ENCODE measurements at regions not wholly inside any gene's neighbourhood (a gene's known extent, or its start where the extent isn't known, plus 50 kb on each side); places are given as distances from the start of the nearest gene placed in this dataset.

DNA sequence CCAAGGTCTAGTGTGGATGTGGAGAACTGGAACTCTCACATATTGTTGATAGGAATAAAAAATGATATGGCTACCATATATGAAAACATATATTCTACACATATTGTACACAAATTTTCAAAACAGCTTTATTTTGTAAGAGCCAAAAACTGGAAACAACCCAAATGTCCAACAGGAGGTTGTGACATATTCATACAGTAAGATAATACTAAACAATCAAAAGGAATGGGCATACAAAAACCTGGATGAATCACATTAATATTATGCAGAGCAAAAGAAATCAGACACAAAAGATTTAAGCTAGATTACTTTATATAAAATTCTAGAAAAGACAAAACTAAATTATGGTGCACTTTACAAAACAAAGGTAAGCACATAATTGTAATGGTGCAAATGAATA is 223.9 kb downstream of the SIM1 start:
- Histone ChIP-seq H3K36me3 (no peaks in the 10 kb centered on the region), H3K4me3 (no peak overlapping the region), H3K9me3 (no peaks in the 10 kb centered on the region), H3K4me1 (no peaks in the 10 kb centered on the region), H3K27ac (no peak overlapping the region), H3K27me3 (no peaks in the 10 kb centered on the region)
- intact Hi-C loops (cut with DNase I), result no loop called here
- TF ChIP-seq POLR2A (IDR thresholded peaks at IDR 0.05), result no peak
- TF ChIP-seq POLR2AphosphoS5 (IDR thresholded peaks at IDR 0.05), result no peak
- TF ChIP-seq EP300 (IDR thresholded peaks at IDR 0.05), result no peak
- TF ChIP-seq, protein P1, sequence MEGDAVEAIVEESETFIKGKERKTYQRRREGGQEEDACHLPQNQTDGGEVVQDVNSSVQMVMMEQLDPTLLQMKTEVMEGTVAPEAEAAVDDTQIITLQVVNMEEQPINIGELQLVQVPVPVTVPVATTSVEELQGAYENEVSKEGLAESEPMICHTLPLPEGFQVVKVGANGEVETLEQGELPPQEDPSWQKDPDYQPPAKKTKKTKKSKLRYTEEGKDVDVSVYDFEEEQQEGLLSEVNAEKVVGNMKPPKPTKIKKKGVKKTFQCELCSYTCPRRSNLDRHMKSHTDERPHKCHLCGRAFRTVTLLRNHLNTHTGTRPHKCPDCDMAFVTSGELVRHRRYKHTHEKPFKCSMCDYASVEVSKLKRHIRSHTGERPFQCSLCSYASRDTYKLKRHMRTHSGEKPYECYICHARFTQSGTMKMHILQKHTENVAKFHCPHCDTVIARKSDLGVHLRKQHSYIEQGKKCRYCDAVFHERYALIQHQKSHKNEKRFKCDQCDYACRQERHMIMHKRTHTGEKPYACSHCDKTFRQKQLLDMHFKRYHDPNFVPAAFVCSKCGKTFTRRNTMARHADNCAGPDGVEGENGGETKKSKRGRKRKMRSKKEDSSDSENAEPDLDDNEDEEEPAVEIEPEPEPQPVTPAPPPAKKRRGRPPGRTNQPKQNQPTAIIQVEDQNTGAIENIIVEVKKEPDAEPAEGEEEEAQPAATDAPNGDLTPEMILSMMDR (IDR thresholded peaks at IDR 0.05), result no peak
- no peak for DNase-seq

DNA sequence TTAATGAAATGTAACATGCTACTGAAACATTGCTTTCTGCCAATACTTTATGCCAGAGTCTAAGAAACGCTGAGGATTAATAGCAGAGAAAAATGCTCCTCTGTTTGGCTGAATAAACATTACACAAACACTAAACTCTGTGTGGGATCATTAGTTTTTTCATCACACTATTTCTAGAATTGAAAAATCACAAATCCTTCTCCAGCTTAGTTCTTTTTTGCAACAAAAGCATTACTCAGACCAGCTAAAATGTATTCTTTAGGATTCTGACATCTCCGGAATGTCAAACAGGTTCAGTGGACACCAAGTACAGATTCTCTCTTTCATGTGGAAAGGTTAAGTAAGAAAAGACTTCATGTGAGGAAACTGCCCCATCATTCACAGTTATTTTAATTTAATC is 226.9 kb downstream of the SIM1 start:
- H3K27ac ChIP-seq, result no peak overlapping the region
- H3K4me1 ChIP-seq, result no peaks in the 10 kb centered on the region
- intact Hi-C loops (cut with DNase I), result no loop called here
- H3K4me3 ChIP-seq, result no peak overlapping the region
- DNase-seq, result no peak
- TF ChIP-seq, protein P1 (IDR thresholded peaks at IDR 0.05), result no peak
- TF ChIP-seq POLR2AphosphoS5 (IDR thresholded peaks at IDR 0.05) (no peak), EP300 (IDR thresholded peaks at IDR 0.05) (no peak)
- no peaks in the 10 kb centered on the region for H3K36me3 ChIP-seq
- 40 to 76% methylated on average over 2 of the region's 2 CpGs for WGBS, 2 donors
- H3K9me3 ChIP-seq, result no peaks in the 10 kb centered on the region
- H3K27me3 ChIP-seq, result no peaks in the 10 kb centered on the region

DNA sequence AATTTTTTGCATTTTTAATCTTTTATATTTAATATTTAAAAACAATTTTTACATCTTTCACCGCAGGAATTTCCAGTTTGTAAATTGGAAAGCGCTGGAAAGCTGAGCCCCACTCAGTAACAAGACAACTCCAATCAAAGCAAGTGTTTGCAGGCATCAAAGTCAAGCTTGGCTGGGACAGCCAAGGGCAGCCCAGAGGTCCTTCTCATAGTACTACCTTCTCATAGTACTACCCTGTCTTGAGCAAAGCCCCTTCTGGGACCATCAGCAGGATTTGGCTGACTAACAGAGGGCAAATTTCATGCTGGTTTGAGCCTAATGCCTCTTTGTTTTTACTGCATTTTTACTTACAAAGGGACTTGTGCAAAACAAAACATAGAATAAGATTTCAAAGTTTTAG is 228.3 kb downstream of the SIM1 start:
- DNase-seq, result no peak
- Histone ChIP-seq H3K27me3 (no peaks in the 10 kb centered on the region), H3K36me3 (no peaks in the 10 kb centered on the region), H3K4me1 (no peaks in the 10 kb centered on the region), H3K4me3 (no peak overlapping the region), H3K27ac (no peak overlapping the region), H3K9me3 (no peaks in the 10 kb centered on the region)
- intact Hi-C loops (cut with DNase I), result no loop called here
- no peak for TF ChIP-seq POLR2A (IDR thresholded peaks at IDR 0.05)
- 90 to 94% methylated on average over 2 of the region's 2 CpGs for WGBS, 2 donors

GRCh38 chr6:100235631-100236030 is 229.1 kb downstream of the SIM1 start:
- no peaks in the 10 kb centered on the region for H3K27me3 ChIP-seq
- no peaks in the 10 kb centered on the region for H3K4me1 ChIP-seq
- no peak overlapping the region for H3K4me3 ChIP-seq
- intact Hi-C loops (cut with DNase I), result no loop called here
- no peak for DNase-seq
- H3K36me3 ChIP-seq, result no peaks in the 10 kb centered on the region
- no peak overlapping the region for H3K27ac ChIP-seq
- TF ChIP-seq EP300 (IDR thresholded peaks at IDR 0.05) (no peak), POLR2AphosphoS5 (IDR thresholded peaks at IDR 0.05) (no peak), POLR2A (IDR thresholded peaks at IDR 0.05) (no peak)
- TF ChIP-seq, protein P1 (IDR thresholded peaks at IDR 0.05), result no peak
- no peaks in the 10 kb centered on the region for H3K9me3 ChIP-seq

- H3K27ac ChIP-seq, result no peak overlapping the region
- TF ChIP-seq EP300 (IDR thresholded peaks at IDR 0.05) (no peak), POLR2AphosphoS5 (IDR thresholded peaks at IDR 0.05) (no peak), POLR2A (IDR thresholded peaks at IDR 0.05) (no peak)
- TF ChIP-seq, protein P1 (IDR thresholded peaks at IDR 0.05), result no peak
- DNase-seq, result no peak
- intact Hi-C loops (cut with DNase I), result no loop called here
- WGBS, 2 donors, result 48 to 71% methylated on average over 3 of the region's 3 CpGs
- H3K4me3 ChIP-seq, result no peak overlapping the region
- no peaks in the 10 kb centered on the region for H3K36me3 ChIP-seq
- no peaks in the 10 kb centered on the region for H3K4me1 ChIP-seq
- H3K9me3 ChIP-seq, result no peaks in the 10 kb centered on the region
- H3K27me3 ChIP-seq, result no peaks in the 10 kb centered on the region
Measured at GRCh38 chr6:100234625-100235024, 230.1 kb downstream of the SIM1 start.
